ENCODE measurements at regions not wholly inside any gene's neighbourhood (a gene's known extent, or its start where the extent isn't known, plus 50 kb on each side); places are given as distances from the start of the nearest gene placed in this dataset.

GRCh38 chr2:235148201-235149170 lies 196.7 kb downstream of the SH3BP4 start:
- H3K27ac ChIP-seq (replicated peaks): no peak overlapping the region
- no peaks in the 10 kb centered on the region for H3K27me3 ChIP-seq (ENCODE audit: insufficient read depth, poor library complexity, severe bottlenecking)
- TF ChIP-seq GABPA (IDR thresholded peaks at IDR 0.05; ENCODE audit: low read depth) (no peak), SPI1 (IDR thresholded peaks at IDR 0.05; ENCODE audit: borderline replicate concordance, low read depth) (no peak), REST (IDR thresholded peaks at IDR 0.05; ENCODE audit: insufficient replicate concordance, low read depth) (no peak), POLR2AphosphoS5 (IDR thresholded peaks at IDR 0.05; ENCODE audit: low read depth) (no peak), CTCF (IDR thresholded peaks at IDR 0.05; ENCODE audit: insufficient read depth, low read length) (no peak)

GRCh38 chr2:235149240-235149659 lies 197.4 kb downstream of the SH3BP4 start:
- Histone ChIP-seq H3K4me3 (replicated peaks; ENCODE audit: insufficient read depth, low read length) (no peak overlapping the region), H3K27ac (replicated peaks) (no peak overlapping the region), H3K27me3 (ENCODE audit: insufficient read depth, poor library complexity, severe bottlenecking) (no peaks in the 10 kb centered on the region)
- TF ChIP-seq GABPA (IDR thresholded peaks at IDR 0.05; ENCODE audit: low read depth) (no peak), REST (IDR thresholded peaks at IDR 0.05; ENCODE audit: insufficient replicate concordance, low read depth) (no peak), POLR2AphosphoS5 (IDR thresholded peaks at IDR 0.05; ENCODE audit: low read depth) (no peak), SPI1 (IDR thresholded peaks at IDR 0.05; ENCODE audit: borderline replicate concordance, low read depth) (no peak), CTCF (IDR thresholded peaks at IDR 0.05; ENCODE audit: insufficient read depth, low read length) (no peak)
- DNase-seq (ENCODE audit: low read depth in 1 of 2, low spot score in 1 of 2): no peak

More at GRCh38 chr2:235148201-235149170, 196.7 kb downstream of the SH3BP4 start:
- DNase-seq (ENCODE audit: low read depth in 1 of 2, low spot score in 1 of 2): no peak
- no peak overlapping the region for H3K4me3 ChIP-seq (replicated peaks; ENCODE audit: insufficient read depth, low read length)

GRCh38 chr2:235149736-235150135 lies 197.9 kb downstream of the SH3BP4 start:
- no peak for DNase-seq (ENCODE audit: low read depth in 1 of 2, low spot score in 1 of 2)

More at GRCh38 chr2:235149736-235150135, 197.9 kb downstream of the SH3BP4 start:
- no peaks in the 10 kb centered on the region for H3K27me3 ChIP-seq (ENCODE audit: insufficient read depth, poor library complexity, severe bottlenecking)
- H3K27ac ChIP-seq (replicated peaks): no peak overlapping the region
- no peak for TF ChIP-seq CTCF (IDR thresholded peaks at IDR 0.05; ENCODE audit: insufficient read depth, low read length)
- TF ChIP-seq REST (IDR thresholded peaks at IDR 0.05; ENCODE audit: insufficient replicate concordance, low read depth): no peak
- no peak for TF ChIP-seq GABPA (IDR thresholded peaks at IDR 0.05; ENCODE audit: low read depth)
- no peak for TF ChIP-seq POLR2AphosphoS5 (IDR thresholded peaks at IDR 0.05; ENCODE audit: low read depth)
- TF ChIP-seq SPI1 (IDR thresholded peaks at IDR 0.05; ENCODE audit: borderline replicate concordance, low read depth): no peak
- no peak overlapping the region for H3K4me3 ChIP-seq (replicated peaks; ENCODE audit: insufficient read depth, low read length)
